GM18511 (cell line): ENCODE measurements at regions not wholly inside any gene's neighbourhood (a gene's known extent, or its start where the extent isn't known, plus 50 kb on each side); places are given as distances from the start of the nearest gene placed in this dataset.
A peak's percentile ranks its signal among the peaks of the same experiment; 100 is the strongest.
"Not testable (repeated sequence)": the region's sequence is repeated elsewhere in the genome, so short reads cannot be mapped to it uniquely, and the experiment has no call there.

Experiments
- ATAC-seq: cut with Tn5 transposase; IDR thresholded peaks from one replicate; pipeline ENCODE4 v1.9.1; 2021; ENCODE audit warnings: mild to moderate bottlenecking, moderate library complexity; ENCODE audit not compliant: unreplicated experiment

- ATAC-seq, result no peak
These were observed 247.2 kb downstream of the DUSP10 start for GRCh38 chr1:221494670-221495069.

- no peak for ATAC-seq
These were observed 244.8 kb downstream of the DUSP10 start for GRCh38 chr1:221497046-221497445.

- no peak for ATAC-seq
These were observed 238.6 kb downstream of the DUSP10 start for GRCh38 chr1:221503268-221503667.

- peak; percentile 72 for ATAC-seq
These were observed 232.1 kb downstream of the DUSP10 start for GRCh38 chr1:221509575-221510355.

GRCh38 chr1:221510793-221511503 is 230.9 kb downstream of the DUSP10 start:
- no peak for ATAC-seq

GRCh38 chr1:221511797-221512196 is 230.1 kb downstream of the DUSP10 start:
- no peak for ATAC-seq

GRCh38 chr1:221514806-221515205 is 227.1 kb downstream of the DUSP10 start:
- ATAC-seq, result no peak

- ATAC-seq, result no peak
These were observed 226.4 kb downstream of the DUSP10 start for GRCh38 chr1:221515496-221515895.

- no peak for ATAC-seq
These were observed 223.9 kb downstream of the DUSP10 start for GRCh38 chr1:221517961-221518360.

- ATAC-seq, result no peak
These were observed 221.6 kb downstream of the DUSP10 start for GRCh38 chr1:221520250-221520649.

- ATAC-seq, result no peak
These were observed 220.2 kb downstream of the DUSP10 start for GRCh38 chr1:221521686-221522085.

- no peak for ATAC-seq
These were observed 219.4 kb downstream of the DUSP10 start for GRCh38 chr1:221522529-221522940.

GRCh38 chr1:221525749-221526148 is 216.1 kb downstream of the DUSP10 start:
- ATAC-seq, result no peak

GRCh38 chr1:221527302-221527701 is 214.6 kb downstream of the DUSP10 start:
- no peak for ATAC-seq

- no peak for ATAC-seq
These were observed 213.8 kb downstream of the DUSP10 start for GRCh38 chr1:221527886-221528624.

GRCh38 chr1:221530159-221530558 is 211.7 kb downstream of the DUSP10 start:
- not testable (repeated sequence) for ATAC-seq

- ATAC-seq, result no peak
These were observed 211.1 kb downstream of the DUSP10 start for GRCh38 chr1:221530791-221531190.

- no peak for ATAC-seq
These were observed 209.7 kb downstream of the DUSP10 start for GRCh38 chr1:221532071-221532773.

GRCh38 chr1:221541296-221541695 is 200.6 kb downstream of the DUSP10 start:
- no peak for ATAC-seq

- ATAC-seq, result no peak
These were observed 198.3 kb downstream of the DUSP10 start for GRCh38 chr1:221543529-221544120.

GRCh38 chr1:221548942-221549341 is 192.9 kb downstream of the DUSP10 start:
- no peak for ATAC-seq
